Stimulated activated naive CD8-positive, alpha-beta T cell treated with anti-CD3 and anti-CD28 coated beads, Interleukin-15, amount 100 ng/mL, for 72 hours (primary cell): ENCODE measurements at regions not wholly inside any gene's neighbourhood (a gene's known extent, or its start where the extent isn't known, plus 50 kb on each side); places are given as distances from the start of the nearest gene placed in this dataset.
A peak's percentile ranks its signal among the peaks of the same experiment; 100 is the strongest.

Experiments used
- ATAC-seq: fragments of 150-1000 bp; cut with Tn5 transposase; 2 replicates; pipeline ENCODE4 v1.10.0; 2021; ENCODE audit warnings: mild to moderate bottlenecking, moderate library complexity
- DNase-seq, 2 donors: peaks; one replicate each; pipeline ENCODE4 v3.0.0; 2021 to 2022
- H3K27ac Mint-ChIP-seq, 2 donors: one replicate each; pipeline ENCODE4 v1.8.0; 2022; ENCODE audit warnings: mild to moderate bottlenecking in 2 of 2, mixed read lengths in 2 of 2, moderate library complexity in 2 of 2
- H3K27me3 Mint-ChIP-seq: one replicate; pipeline ENCODE4 v1.8.0; 2022; ENCODE audit warnings: mixed read lengths
- H3K4me1 Mint-ChIP-seq: one replicate; pipeline ENCODE4 v1.8.0; 2022; ENCODE audit warnings: mild to moderate bottlenecking, mixed read lengths
- H3K4me3 Mint-ChIP-seq, 2 donors: one replicate each; pipeline ENCODE4 v1.8.0; 2022; ENCODE audit warnings: mild to moderate bottlenecking in 2 of 2, mixed read lengths in 2 of 2, moderate library complexity in 1 of 2
- H3K9me3 Mint-ChIP-seq, 2 donors: one replicate each; pipeline ENCODE4 v1.8.0; 2022; ENCODE audit warnings: mixed read lengths in 2 of 2

GRCh38 chr14:65243766-65244442, 141.6 kb upstream of the MAX start:
- DNase-seq (peak in 1 of 2 donors; percentile 26), ATAC-seq (peak; percentile 75)
- peaks cover 7% of the 10 kb centered on the region for H3K4me1 Mint-ChIP-seq
- no peaks in the 10 kb centered on the region for H3K27me3 Mint-ChIP-seq
- H3K27ac Mint-ChIP-seq: no peak overlapping the region
- no peak overlapping the region for H3K4me3 Mint-ChIP-seq
- no peaks in the 10 kb centered on the region for H3K9me3 Mint-ChIP-seq

DNA sequence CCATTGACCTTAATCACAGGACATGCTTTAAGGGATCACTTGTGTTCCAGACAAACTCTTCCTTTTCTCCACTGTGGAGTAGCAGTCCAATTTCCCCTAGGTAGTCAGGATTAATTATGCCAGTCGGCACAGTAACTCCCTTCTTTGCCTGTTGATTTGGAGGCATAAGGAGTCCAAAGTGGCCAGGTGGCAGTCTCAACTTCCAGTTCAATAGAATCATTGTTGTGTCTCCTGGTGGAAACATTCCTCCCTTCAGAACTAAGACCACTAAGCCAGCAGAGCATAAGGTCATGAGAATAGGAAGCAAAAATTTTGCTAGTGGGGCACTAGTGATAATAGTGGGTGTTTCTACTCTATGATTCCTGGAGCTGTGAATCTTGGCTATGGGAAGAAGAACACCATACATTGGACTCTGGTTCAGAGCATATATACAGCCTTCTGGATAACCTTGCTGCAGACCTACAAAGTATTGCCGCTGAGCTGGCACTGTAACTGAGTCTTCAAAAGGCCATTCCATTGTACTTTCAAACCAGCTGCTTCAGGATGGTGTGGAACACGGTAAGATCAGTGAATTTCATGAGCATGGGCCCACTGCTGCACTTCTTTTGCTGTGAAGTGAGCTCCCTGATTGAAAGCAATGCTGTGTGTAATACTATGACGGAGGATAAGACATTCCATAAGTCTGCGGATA, 147.3 kb upstream of the MAX start:
- ATAC-seq: no peak
- no peak overlapping the region for H3K27ac Mint-ChIP-seq
- no peak for DNase-seq
- no peaks in the 10 kb centered on the region for H3K27me3 Mint-ChIP-seq
- no peak overlapping the region for H3K4me3 Mint-ChIP-seq
- peaks cover 0 to 7% of the 10 kb centered on the region in 2 donors for H3K9me3 Mint-ChIP-seq
- peaks cover 9% of the 10 kb centered on the region for H3K4me1 Mint-ChIP-seq

GRCh38 chr14:65250162-65250495, 147.8 kb upstream of the MAX start:
- Mint-ChIP-seq H3K27me3 (no peaks in the 10 kb centered on the region), H3K4me3 (no peak overlapping the region), H3K4me1 (peaks cover 14% of the 10 kb centered on the region), H3K9me3 (peaks cover 0 to 7% of the 10 kb centered on the region in 2 donors), H3K27ac (no peak overlapping the region)
- DNase-seq (no peak), ATAC-seq (no peak)

- ATAC-seq (no peak), DNase-seq (no peak)
- no peaks in the 10 kb centered on the region for H3K27me3 Mint-ChIP-seq
- no peak overlapping the region for H3K4me3 Mint-ChIP-seq
- H3K27ac Mint-ChIP-seq: no peak overlapping the region
- peaks cover 25% of the 10 kb centered on the region for H3K4me1 Mint-ChIP-seq
- peaks cover 0 to 7% of the 10 kb centered on the region in 2 donors for H3K9me3 Mint-ChIP-seq
Observed at GRCh38 chr14:65251213-65251612, 148.9 kb upstream of the MAX start.

GRCh38 chr14:65252482-65253255, 150.4 kb upstream of the MAX start:
- Mint-ChIP-seq H3K9me3 (peaks cover 0 to 7% of the 10 kb centered on the region in 2 donors), H3K4me3 (no peak overlapping the region), H3K27ac (no peak overlapping the region), H3K4me1 (peaks cover 27% of the 10 kb centered on the region), H3K27me3 (no peaks in the 10 kb centered on the region)
- no peak for ATAC-seq
- no peak for DNase-seq

- Mint-ChIP-seq H3K4me3 (no peak overlapping the region), H3K27ac (peak overlapping the region in 1 of 2 donors; percentile 56), H3K9me3 (peaks cover 4 to 15% of the 10 kb centered on the region in 2 donors), H3K4me1 (peaks cover 32% of the 10 kb centered on the region), H3K27me3 (no peaks in the 10 kb centered on the region)
- ATAC-seq: no peak
- no peak for DNase-seq
Observed at GRCh38 chr14:65255029-65255545, 152.8 kb upstream of the MAX start.

DNA sequence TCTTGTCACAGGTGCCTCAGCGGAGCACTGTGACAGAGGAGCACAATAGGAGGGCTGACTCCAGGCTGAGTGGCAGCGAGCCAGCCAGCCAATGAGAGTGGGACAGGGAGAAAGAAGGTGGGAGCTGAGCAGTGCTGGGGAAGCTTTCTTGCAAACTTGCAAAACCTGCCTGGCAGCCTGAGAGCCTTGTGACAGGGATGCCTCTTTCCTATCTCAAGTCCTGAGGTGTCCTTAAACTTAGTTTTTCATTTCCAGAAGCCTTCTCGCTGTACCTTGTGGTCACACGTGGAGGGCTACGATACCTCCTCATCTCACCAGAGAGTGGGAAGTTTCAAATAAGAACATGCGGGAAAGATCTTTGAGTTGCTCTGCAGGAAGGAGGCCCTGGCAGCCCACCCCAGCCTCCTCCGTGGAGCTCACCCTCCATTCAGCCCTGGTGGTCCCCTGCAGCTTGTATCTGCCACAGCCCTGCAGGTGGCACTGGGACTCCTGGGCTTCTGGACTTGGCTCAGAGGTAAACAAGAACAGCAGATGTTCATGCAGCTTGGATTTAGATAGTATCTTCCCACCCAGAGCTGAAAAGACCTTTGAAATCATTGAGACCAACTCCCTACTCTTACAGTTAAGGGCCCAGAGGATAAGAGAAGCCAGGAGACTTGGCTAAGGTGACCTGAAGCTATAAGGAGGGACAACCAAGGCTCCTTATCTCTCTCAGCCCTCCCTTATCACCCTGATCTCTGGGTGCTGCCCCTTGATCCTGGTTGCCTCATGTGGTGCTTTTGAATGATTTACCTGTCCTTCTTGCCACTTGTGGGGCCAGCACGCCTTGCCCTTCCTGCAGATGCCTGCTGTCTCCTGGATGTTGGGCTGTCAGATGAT, 153.5 kb upstream of the MAX start:
- peak; percentile 40 for ATAC-seq
- peaks cover 4 to 15% of the 10 kb centered on the region in 2 donors for H3K9me3 Mint-ChIP-seq
- H3K27me3 Mint-ChIP-seq: no peaks in the 10 kb centered on the region
- peaks cover 33% of the 10 kb centered on the region for H3K4me1 Mint-ChIP-seq
- no peak overlapping the region for H3K4me3 Mint-ChIP-seq
- DNase-seq: no peak
- peak overlapping the region in 1 of 2 donors; percentile 56 for H3K27ac Mint-ChIP-seq

GRCh38 chr14:65256714-65257113, 154.4 kb upstream of the MAX start:
- Mint-ChIP-seq H3K4me3 (no peak overlapping the region), H3K9me3 (peaks cover 4 to 17% of the 10 kb centered on the region in 2 donors), H3K4me1 (peaks cover 33% of the 10 kb centered on the region), H3K27ac (no peak overlapping the region), H3K27me3 (no peaks in the 10 kb centered on the region)
- DNase-seq: no peak
- ATAC-seq: no peak

- Mint-ChIP-seq H3K4me3 (no peak overlapping the region), H3K4me1 (peaks cover 33% of the 10 kb centered on the region), H3K27ac (no peak overlapping the region), H3K9me3 (peaks cover 4 to 14% of the 10 kb centered on the region in 2 donors), H3K27me3 (no peaks in the 10 kb centered on the region)
- ATAC-seq: no peak
- DNase-seq: no peak
Observed at GRCh38 chr14:65257425-65257824, 155.1 kb upstream of the FUT8 start.

DNA sequence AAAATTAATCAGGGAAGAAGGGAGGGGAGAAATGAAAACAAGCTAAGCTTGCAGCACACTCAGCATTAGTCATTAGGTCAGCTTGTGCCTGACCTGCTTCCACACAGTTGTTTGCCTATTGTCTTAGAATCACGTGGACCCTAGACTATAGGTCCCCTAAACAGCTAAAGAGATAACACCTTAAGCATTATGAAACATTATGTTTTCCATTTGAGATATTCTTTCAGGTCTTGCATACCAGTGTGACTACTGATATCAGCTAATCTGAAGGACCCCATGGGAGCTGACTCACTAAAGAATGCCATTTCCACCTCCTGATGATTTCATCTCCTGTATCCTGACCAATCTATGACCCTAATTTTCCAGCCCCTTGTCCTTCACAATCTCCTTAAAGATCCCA, 154.1 kb upstream of the FUT8 start:
- Mint-ChIP-seq H3K9me3 (peaks cover 4 to 14% of the 10 kb centered on the region in 2 donors), H3K27me3 (no peaks in the 10 kb centered on the region), H3K4me3 (no peak overlapping the region), H3K27ac (peak overlapping the region in 1 of 2 donors; percentile 74), H3K4me1 (peaks cover 26% of the 10 kb centered on the region)
- DNase-seq: no peak
- ATAC-seq: no peak

DNA sequence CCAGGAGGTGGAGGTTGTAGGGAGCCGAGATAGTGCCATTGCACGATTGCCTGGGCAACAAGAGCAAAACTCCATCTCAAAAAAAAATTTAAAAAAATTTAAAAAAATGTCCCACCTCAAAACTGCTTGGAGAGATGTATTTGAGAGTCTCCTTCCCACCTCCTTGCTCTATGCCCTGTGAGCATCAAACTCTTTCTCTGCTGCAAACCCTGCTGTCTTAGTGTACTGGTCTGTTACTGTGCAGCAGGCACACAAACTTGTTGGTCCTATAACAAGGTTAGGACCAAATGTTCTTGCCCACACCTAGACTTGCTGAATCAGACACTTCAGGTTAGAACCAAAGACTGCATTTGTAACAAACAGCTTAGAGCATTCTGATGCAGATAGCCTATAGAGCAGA, 153.5 kb upstream of the FUT8 start:
- ATAC-seq: no peak
- no peak overlapping the region for H3K27ac Mint-ChIP-seq
- H3K4me3 Mint-ChIP-seq: no peak overlapping the region
- H3K4me1 Mint-ChIP-seq: peaks cover 25% of the 10 kb centered on the region
- no peak for DNase-seq
- peaks cover 4 to 14% of the 10 kb centered on the region in 2 donors for H3K9me3 Mint-ChIP-seq
- H3K27me3 Mint-ChIP-seq: no peaks in the 10 kb centered on the region

DNA sequence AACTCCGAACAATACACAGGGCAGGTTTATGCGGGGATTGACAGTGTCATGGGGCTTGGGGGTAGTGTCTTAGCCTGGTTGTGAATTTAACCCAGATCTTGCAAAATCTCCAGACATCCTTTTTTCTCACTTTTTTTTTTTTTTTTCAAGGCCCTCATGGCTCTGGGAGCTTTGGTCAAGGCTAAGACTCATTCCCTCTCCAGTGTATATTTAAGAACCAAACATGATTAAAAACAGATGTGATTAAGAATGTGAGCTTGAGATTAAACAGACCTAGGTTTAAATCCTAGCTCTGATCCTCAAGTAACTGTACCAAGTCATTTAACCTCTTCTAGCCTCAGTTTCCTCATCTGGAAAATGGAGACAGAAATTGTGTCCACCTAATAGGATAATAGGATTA, 151.7 kb upstream of the FUT8 start:
- Mint-ChIP-seq H3K4me3 (no peak overlapping the region), H3K4me1 (peaks cover 13% of the 10 kb centered on the region), H3K27me3 (no peaks in the 10 kb centered on the region), H3K27ac (no peak overlapping the region), H3K9me3 (peaks cover 4 to 14% of the 10 kb centered on the region in 2 donors)
- ATAC-seq: no peak
- no peak for DNase-seq

DNA sequence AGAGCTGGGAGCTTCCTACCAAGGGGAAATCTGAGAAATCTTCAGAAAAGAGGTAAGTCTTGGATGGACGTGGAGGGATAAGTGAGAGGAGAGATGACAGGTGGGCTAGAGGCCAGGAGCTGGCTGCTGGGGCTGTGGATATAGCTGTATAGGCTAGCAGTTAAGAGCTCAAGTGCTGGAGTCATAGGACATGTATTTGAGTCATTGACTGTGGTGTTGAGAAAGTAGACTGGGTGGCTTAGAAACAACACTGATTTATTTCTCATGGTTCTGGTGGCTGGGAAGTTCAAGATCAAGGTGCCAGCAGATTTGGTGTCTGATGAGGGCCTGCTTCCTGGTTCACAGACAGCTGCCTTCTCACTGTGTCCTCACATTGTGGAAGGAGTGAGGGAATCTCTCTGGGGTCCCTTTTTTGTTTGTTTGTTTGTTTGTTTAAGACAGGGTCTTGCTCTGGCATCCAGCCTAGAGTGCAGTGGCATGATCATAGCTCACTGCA, 151.1 kb upstream of the FUT8 start:
- H3K9me3 Mint-ChIP-seq: peaks cover 4 to 14% of the 10 kb centered on the region in 2 donors
- H3K27ac Mint-ChIP-seq: no peak overlapping the region
- H3K4me1 Mint-ChIP-seq: peaks cover 6% of the 10 kb centered on the region
- H3K27me3 Mint-ChIP-seq: no peaks in the 10 kb centered on the region
- ATAC-seq (no peak), DNase-seq (no peak)
- no peak overlapping the region for H3K4me3 Mint-ChIP-seq

GRCh38 chr14:65261946-65262345, 150.6 kb upstream of the FUT8 start:
- no peak for ATAC-seq
- no peak for DNase-seq
- Mint-ChIP-seq H3K4me3 (no peak overlapping the region), H3K27me3 (no peaks in the 10 kb centered on the region), H3K9me3 (peaks cover 4 to 14% of the 10 kb centered on the region in 2 donors), H3K4me1 (peaks cover 9% of the 10 kb centered on the region), H3K27ac (no peak overlapping the region)
